GM12878 (cell line): ENCODE measurements at regions not wholly inside any gene's neighbourhood (a gene's known extent, or its start where the extent isn't known, plus 50 kb on each side); places are given as distances from the start of the nearest gene placed in this dataset.

ENCODE experiments used
- ATAC-seq: fragments of 200-7000 bp; cut with Tn5 transposase; 3 replicates; pipeline ENCODE4 v1.9.1; 2020; ENCODE audit warnings: mild to moderate bottlenecking, moderate library complexity
- BruUV-seq: library from RNA; stranded (reverse); fragments of 400-500 nt; replicated peaks from 2 replicates; lab custom pipeline; 2021; lab: Mats Ljungman, UMichigan
- CTCF ChIA-PET: fragments of 300-600 bp; sonication (Branson Sonifier 250); formaldehyde crosslinking; extraction: SDS; loops from one replicate; lab custom pipeline; 2021; ENCODE audit warnings: inconsistent platforms; lab: Yijun Ruan, JAX
- POLR2A ChIA-PET: fragments of 350-600 bp; formaldehyde crosslinking; extraction: SDS; loops from one replicate; lab custom pipeline; 2021; ENCODE audit warnings: inconsistent platforms; lab: Charles Lee
- RAD21 ChIA-PET: fragments of 300-600 bp; sonication (Branson Sonifier 250); formaldehyde crosslinking; loops from one replicate; lab custom pipeline; 2023; ENCODE audit warnings: antibody characterized with exemption; ENCODE audit not compliant: unreplicated experiment; lab: Charles Lee
- SMC1A ChIA-PET: fragments of 300-600 bp; sonication (Branson Sonifier 250); formaldehyde crosslinking; loops from one replicate; lab custom pipeline; 2023; ENCODE audit not compliant: unreplicated experiment, uncharacterized antibody; lab: Charles Lee
- DNase-seq: peaks from one replicate; pipeline ENCODE4 v3.0.0-alpha.2; 2011; ENCODE audit warnings: low read depth, low spot score
- FAIRE-seq: peaks from 3 replicates; lab custom pipeline; 2011; peaks lifted over from hg19 to GRCh38; lab: Jason Lieb, UNC
- H2AFZ ChIP-seq: 2 replicates; pipeline ENCODE4 v1.6.0; 2011; ENCODE audit warnings: low read depth, low read length, control low read depth; ENCODE audit not compliant: control insufficient read depth
- H3K27ac ChIP-seq: 2 replicates; pipeline ENCODE4 v1.5.1; 2011; ENCODE audit warnings: control low read depth; ENCODE audit not compliant: control insufficient read depth, insufficient read depth
- H3K27me3 ChIP-seq, 2 experiments: replicated peaks in 1 of 2; 2 replicates each; pipeline versions ENCODE4 v1.6.0 to v1.6.1; 2011; ENCODE audit warnings: low read length in 1 of 2; ENCODE audit not compliant: control insufficient read depth in 2 of 2, insufficient read depth in 2 of 2
- H3K36me3 ChIP-seq, 2 experiments: 2 replicates each; pipeline ENCODE4 v1.5.1; 2011; ENCODE audit warnings: low read length in 1 of 2; ENCODE audit not compliant: control insufficient read depth in 2 of 2, insufficient read depth in 2 of 2
- H3K4me1 ChIP-seq: 2 replicates; pipeline ENCODE4 v1.6.1; 2011; ENCODE audit warnings: mild to moderate bottlenecking, low read length, moderate library complexity, mixed read lengths; ENCODE audit not compliant: control insufficient read depth, insufficient read depth
- H3K4me2 ChIP-seq: 2 replicates; pipeline ENCODE4 v1.6.0; 2011; ENCODE audit warnings: control low read depth; ENCODE audit not compliant: control insufficient read depth, insufficient read depth
- H3K4me3 ChIP-seq: fragments of 200-600 bp; sonication (generic); 2 replicates; pipeline ENCODE4 v1.5.1; 2016
- H3K79me2 ChIP-seq: 2 replicates; pipeline ENCODE4 v1.6.0; 2011; ENCODE audit warnings: low read length; ENCODE audit not compliant: control insufficient read depth, insufficient read depth
- H3K9ac ChIP-seq: 2 replicates; pipeline ENCODE4 v1.8.0; 2011; ENCODE audit warnings: low read length, control low read depth, mixed read lengths; ENCODE audit not compliant: control insufficient read depth, insufficient read depth
- H3K9me3 ChIP-seq: replicated peaks from 3 replicates; pipeline ENCODE4 v1.5.1; 2011; ENCODE audit warnings: mild to moderate bottlenecking, low read length; ENCODE audit not compliant: control insufficient read depth, insufficient read depth
- H4K20me1 ChIP-seq: 2 replicates; pipeline ENCODE4 v1.6.0; 2011; ENCODE audit not compliant: control insufficient read depth, insufficient read depth
- BHLHE40 ChIP-seq, 2 experiments: fragments of 450-650 bp in 1 of 2; IDR thresholded peaks; 2 replicates each; pipeline ENCODE4 v1.6.1; 2011 to 2017; ENCODE audit warnings: low read depth in 2 of 2, borderline replicate concordance in 1 of 2, improper control_type of control experiment in 1 of 2, low read length in 1 of 2, mild to moderate bottlenecking in 1 of 2
- BMI1 ChIP-seq: fragments of 450-650 bp; IDR thresholded peaks from 2 replicates; pipeline ENCODE4 v1.6.1; 2016; ENCODE audit warnings: mild to moderate bottlenecking, moderate library complexity, borderline replicate concordance
- BRCA1 ChIP-seq: IDR thresholded peaks from 2 replicates; pipeline ENCODE4 v1.6.1; 2011; ENCODE audit warnings: low read depth, low read length, improper control_type of control experiment
- DPF2 ChIP-seq: fragments of 450-650 bp; IDR thresholded peaks from 2 replicates; pipeline ENCODE4 v1.6.1; 2017; ENCODE audit warnings: mild to moderate bottlenecking
- EGR1 ChIP-seq, 2 experiments: IDR thresholded peaks; 1 replicate in 1 of 2; 2 replicates in 1 of 2; pipeline ENCODE4 v1.6.1; 2011 to 2012; ENCODE audit warnings: low read depth in 2 of 2, low read length in 2 of 2, borderline replicate concordance in 1 of 2, mild to moderate bottlenecking in 1 of 2, moderate library complexity in 1 of 2
- EP300 ChIP-seq, 2 experiments: fragments of 150-350 bp in 1 of 2; IDR thresholded peaks; 2 replicates each; pipeline ENCODE4 v1.6.1; 2011 to 2012; ENCODE audit warnings: low read depth in 2 of 2, low read length in 2 of 2, borderline replicate concordance in 1 of 2, improper control_type of control experiment in 1 of 2, inconsistent platforms in 1 of 2; ENCODE audit not compliant: control insufficient read depth in 1 of 2
- NFIC ChIP-seq: IDR thresholded peaks from 2 replicates; pipeline ENCODE4 v1.6.1; 2012; ENCODE audit warnings: low read depth, mild to moderate bottlenecking, inconsistent platforms, low read length, moderate library complexity
- NR2F1 ChIP-seq: fragments of 450-650 bp; conservative IDR thresholded peaks from 2 replicates; pipeline ENCODE4 v1.6.1; 2017; ENCODE audit warnings: mild to moderate bottlenecking
- NRF1 ChIP-seq: conservative IDR thresholded peaks from 2 replicates; pipeline ENCODE4 v1.6.1; 2011; ENCODE audit warnings: mild to moderate bottlenecking, low read depth, low read length, improper control_type of control experiment
- PML ChIP-seq: IDR thresholded peaks from 2 replicates; pipeline ENCODE4 v1.6.1; 2012; ENCODE audit warnings: low read length, inconsistent platforms
- RCOR1 ChIP-seq: conservative IDR thresholded peaks from 2 replicates; pipeline ENCODE4 v1.6.1; 2012; ENCODE audit warnings: low read depth, low read length, improper control_type of control experiment
- SPI1 ChIP-seq: IDR thresholded peaks from 2 replicates; pipeline ENCODE4 v1.6.1; 2011; ENCODE audit warnings: low read depth, mild to moderate bottlenecking, low read length, moderate library complexity, borderline replicate concordance; ENCODE audit not compliant: insufficient read depth
- STAT3 ChIP-seq: IDR thresholded peaks from 2 replicates; pipeline ENCODE4 v1.6.1; 2011; ENCODE audit warnings: low read depth, low read length, improper control_type of control experiment
- TBL1XR1 ChIP-seq: IDR thresholded peaks from 2 replicates; pipeline ENCODE4 v1.6.1; 2012; ENCODE audit warnings: low read depth, low read length, improper control_type of control experiment
- YBX1 ChIP-seq: fragments of 450-650 bp; IDR thresholded peaks from 2 replicates; pipeline ENCODE4 v1.6.1; 2016; ENCODE audit warnings: antibody characterized with exemption
- ZBTB40 ChIP-seq: fragments of 450-650 bp; IDR thresholded peaks from 2 replicates; pipeline ENCODE4 v1.6.1; 2016; ENCODE audit warnings: mild to moderate bottlenecking, moderate library complexity, borderline replicate concordance
- WGBS: methylation state at CpG from one replicate; pipeline ENCODE4 v1.1.6; 2016; ENCODE audit warnings: low lambda C conversion rate; ENCODE audit not compliant: insufficient replicate concordance, insufficient coverage; ENCODE audit errors: missing lambda C conversion rate; 5-methylcytosine and 5-hydroxymethylcytosine counted together
- in situ Hi-C: fragments of 300-500 bp; cut with MboI; formaldehyde crosslinking; loops from 9 replicates; pipeline ENCODE4 v1.14.3; 2018; ENCODE audit warnings: mixed read lengths
- intact Hi-C: fragments of 100-400 bp; cut with micrococcal nuclease; formaldehyde crosslinking; loops from one replicate; pipeline ENCODE4 v1.14.2; 2022; ENCODE audit not compliant: unreplicated experiment
- TF ChIP-seq, protein P1 (sequence below): fragments of 150-350 bp; IDR thresholded peaks from 2 replicates; pipeline ENCODE4 v1.6.1; 2016; ENCODE audit warnings: low read depth, low read length
- TF ChIP-seq, protein P2 (sequence below): IDR thresholded peaks from 2 replicates; pipeline ENCODE4 v1.6.1; 2012; ENCODE audit warnings: low read length, inconsistent platforms

DNA sequence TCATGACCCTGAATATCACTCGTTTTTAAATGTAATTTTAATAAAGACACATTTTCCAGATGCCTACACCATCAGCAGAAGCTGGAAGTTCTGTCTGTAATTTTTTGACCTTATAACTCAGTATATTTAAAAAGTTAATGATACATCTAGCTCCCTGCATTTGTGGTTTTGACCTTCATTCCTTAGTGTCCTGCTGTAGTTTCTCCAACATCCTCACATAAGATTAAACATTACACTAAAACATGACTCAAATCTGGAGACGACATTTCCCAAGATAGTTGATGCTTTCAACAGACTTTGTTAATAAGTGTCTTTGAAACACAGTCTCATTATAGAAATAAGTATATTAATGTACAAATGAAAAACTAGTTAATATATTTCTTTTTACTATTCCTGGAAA lies 363.1 kb downstream of the POM121L12 start:
- WGBS = 39% methylated on average over 2 of the region's 2 CpGs
- intact Hi-C loops = no loop called here
- TF ChIP-seq BRCA1 (no peak), ZBTB40 (no peak), DPF2 (no peak), EP300 (IDR thresholded peaks at IDR 0.05; ENCODE audit: borderline replicate concordance in 1 of 2, control insufficient read depth in 1 of 2, low read depth in 2 of 2, low read length in 2 of 2) (no peak), NFIC (no peak), YBX1 (no peak), STAT3 (no peak), TBL1XR1 (no peak), NR2F1 (no peak), PML (no peak), BHLHE40 (IDR thresholded peaks at IDR 0.05; ENCODE audit: borderline replicate concordance in 1 of 2, low read depth in 2 of 2, low read length in 1 of 2) (no peak), SPI1 (no peak), EGR1 (IDR thresholded peaks at IDR 0.05; ENCODE audit: borderline replicate concordance in 1 of 2, low read depth in 2 of 2, low read length in 2 of 2) (no peak), RCOR1 (no peak), BMI1 (no peak), NRF1 (no peak)
- TF ChIP-seq, protein P1, sequence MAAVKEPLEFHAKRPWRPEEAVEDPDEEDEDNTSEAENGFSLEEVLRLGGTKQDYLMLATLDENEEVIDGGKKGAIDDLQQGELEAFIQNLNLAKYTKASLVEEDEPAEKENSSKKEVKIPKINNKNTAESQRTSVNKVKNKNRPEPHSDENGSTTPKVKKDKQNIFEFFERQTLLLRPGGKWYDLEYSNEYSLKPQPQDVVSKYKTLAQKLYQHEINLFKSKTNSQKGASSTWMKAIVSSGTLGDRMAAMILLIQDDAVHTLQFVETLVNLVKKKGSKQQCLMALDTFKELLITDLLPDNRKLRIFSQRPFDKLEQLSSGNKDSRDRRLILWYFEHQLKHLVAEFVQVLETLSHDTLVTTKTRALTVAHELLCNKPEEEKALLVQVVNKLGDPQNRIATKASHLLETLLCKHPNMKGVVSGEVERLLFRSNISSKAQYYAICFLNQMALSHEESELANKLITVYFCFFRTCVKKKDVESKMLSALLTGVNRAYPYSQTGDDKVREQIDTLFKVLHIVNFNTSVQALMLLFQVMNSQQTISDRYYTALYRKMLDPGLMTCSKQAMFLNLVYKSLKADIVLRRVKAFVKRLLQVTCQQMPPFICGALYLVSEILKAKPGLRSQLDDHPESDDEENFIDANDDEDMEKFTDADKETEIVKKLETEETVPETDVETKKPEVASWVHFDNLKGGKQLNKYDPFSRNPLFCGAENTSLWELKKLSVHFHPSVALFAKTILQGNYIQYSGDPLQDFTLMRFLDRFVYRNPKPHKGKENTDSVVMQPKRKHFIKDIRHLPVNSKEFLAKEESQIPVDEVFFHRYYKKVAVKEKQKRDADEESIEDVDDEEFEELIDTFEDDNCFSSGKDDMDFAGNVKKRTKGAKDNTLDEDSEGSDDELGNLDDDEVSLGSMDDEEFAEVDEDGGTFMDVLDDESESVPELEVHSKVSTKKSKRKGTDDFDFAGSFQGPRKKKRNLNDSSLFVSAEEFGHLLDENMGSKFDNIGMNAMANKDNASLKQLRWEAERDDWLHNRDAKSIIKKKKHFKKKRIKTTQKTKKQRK = no peak
- TF ChIP-seq, protein P2, sequence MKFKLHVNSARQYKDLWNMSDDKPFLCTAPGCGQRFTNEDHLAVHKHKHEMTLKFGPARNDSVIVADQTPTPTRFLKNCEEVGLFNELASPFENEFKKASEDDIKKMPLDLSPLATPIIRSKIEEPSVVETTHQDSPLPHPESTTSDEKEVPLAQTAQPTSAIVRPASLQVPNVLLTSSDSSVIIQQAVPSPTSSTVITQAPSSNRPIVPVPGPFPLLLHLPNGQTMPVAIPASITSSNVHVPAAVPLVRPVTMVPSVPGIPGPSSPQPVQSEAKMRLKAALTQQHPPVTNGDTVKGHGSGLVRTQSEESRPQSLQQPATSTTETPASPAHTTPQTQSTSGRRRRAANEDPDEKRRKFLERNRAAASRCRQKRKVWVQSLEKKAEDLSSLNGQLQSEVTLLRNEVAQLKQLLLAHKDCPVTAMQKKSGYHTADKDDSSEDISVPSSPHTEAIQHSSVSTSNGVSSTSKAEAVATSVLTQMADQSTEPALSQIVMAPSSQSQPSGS = no peak

More for the DNA sequence above, 363.1 kb downstream of the POM121L12 start:
- Histone ChIP-seq H3K79me2 (no peaks in the 10 kb centered on the region), H3K36me3 (no peaks in the 10 kb centered on the region), H3K4me1 (no peaks in the 10 kb centered on the region), H2AFZ (no peak overlapping the region), H3K9me3 (no peaks in the 10 kb centered on the region), H4K20me1 (no peaks in the 10 kb centered on the region), H3K4me2 (no peak overlapping the region), H3K27ac (no peak overlapping the region), H3K4me3 (no peak overlapping the region), H3K27me3 (no peaks in the 10 kb centered on the region), H3K9ac (no peak overlapping the region)
- no peak for ATAC-seq
- no peak for FAIRE-seq
- ChIA-PET SMC1A (no interaction called here), POLR2A (no interaction called here), CTCF (no interaction called here), RAD21 (no interaction called here)
- in situ Hi-C loops = no loop called here
- no TSS peak for BruUV-seq
- no peak for DNase-seq
